HPDE6-E6E7 (cell line): ENCODE measurements at regions not wholly inside any gene's neighbourhood (a gene's known extent, or its start where the extent isn't known, plus 50 kb on each side); places are given as distances from the start of the nearest gene placed in this dataset.

Experiments used
- DNase-seq: peaks from one replicate; pipeline ENCODE4 v3.0.0; 2011; ENCODE audit warnings: missing footprints; ENCODE audit errors: extremely low spot score

DNA sequence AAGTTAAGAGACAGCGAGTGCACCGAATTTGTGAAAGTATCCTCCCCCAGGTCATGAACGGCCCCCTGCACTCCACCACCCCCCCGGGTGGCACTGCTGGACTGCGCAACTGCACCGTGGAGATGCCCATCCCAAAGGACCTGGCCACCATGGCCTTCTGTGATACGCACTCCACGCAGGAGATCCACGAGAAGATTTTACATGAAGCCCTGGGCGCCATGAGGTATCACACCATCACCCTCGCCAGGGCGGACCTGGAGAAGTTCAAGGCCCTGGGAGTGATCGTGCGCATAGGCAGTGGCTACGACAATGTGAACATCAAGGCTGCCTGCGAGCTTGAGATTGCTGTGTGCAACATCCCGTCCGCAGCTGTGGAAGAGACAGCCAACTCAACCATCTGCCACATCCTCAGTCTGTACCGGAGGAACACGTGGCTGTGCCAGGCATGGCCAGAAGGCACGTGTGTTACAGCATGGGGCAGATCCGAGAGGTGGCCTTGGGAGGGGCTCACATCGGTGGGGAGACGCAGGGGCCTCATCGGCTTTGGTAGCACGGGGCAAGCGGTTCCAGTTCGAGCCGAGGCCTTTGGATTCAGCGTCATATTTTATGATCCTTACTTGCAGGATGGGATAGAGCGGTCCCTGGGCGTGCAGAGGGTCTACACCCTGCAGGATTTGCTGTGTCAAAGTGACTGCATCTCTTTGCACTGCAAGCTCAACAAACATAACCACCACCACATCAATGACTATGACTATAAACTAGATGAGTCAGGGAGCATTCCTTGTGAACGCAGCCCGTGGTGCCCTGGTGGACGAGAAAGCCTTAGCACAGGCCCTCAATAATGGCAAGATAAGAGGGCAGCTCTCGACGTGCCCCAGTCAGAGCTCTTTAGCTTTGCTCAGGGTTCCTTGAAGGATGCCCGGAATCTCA is 290.8 kb upstream of the MC4R start:
- no peak for DNase-seq

- no peak for DNase-seq
These were observed 292.2 kb upstream of the MC4R start for GRCh38 chr18:60664736-60665135.

GRCh38 chr18:60667016-60667415 is 294.4 kb upstream of the MC4R start:
- no peak for DNase-seq

DNA sequence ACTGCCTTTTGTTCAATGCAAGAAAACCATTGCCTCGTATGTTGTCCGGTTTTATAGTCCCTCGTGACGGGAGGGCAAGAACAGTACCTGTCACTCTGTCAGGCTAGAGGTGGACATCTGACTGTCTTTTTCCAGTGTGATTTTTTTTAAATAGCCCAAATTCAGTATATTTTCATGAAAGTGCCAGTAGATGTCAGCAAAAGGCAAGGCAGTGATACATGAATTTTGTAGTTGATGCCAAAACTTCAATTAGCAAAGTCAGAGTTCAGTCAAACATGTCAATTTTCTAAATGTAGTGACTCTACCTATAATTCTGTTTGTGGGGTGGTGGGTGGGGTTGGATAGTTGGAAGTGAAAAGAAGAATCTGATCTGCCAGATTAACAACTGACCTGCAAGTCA is 296.0 kb upstream of the MC4R start:
- DNase-seq = no peak

DNA sequence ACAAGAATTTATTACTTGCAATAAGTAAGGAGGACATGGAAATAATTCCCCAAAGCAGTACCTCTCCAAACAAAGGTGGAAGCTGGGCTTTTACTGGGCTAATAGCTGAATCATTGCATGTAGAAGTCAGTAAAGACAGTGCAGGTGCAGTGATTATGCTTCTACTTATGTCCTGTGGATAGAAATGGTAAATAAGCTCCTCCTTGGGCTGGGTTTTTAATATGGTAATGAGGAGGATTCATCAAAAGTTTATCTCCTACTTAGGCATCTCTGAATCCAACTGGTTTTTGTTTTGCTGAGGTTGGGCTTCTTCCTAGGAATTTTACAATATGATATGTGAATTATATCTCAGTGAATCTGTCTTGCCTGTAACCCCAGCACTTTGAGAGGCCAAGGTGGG is 297.4 kb upstream of the MC4R start:
- DNase-seq = no peak

- DNase-seq = no peak
These were observed 298.4 kb upstream of the MC4R start for GRCh38 chr18:60671021-60671420.

DNA sequence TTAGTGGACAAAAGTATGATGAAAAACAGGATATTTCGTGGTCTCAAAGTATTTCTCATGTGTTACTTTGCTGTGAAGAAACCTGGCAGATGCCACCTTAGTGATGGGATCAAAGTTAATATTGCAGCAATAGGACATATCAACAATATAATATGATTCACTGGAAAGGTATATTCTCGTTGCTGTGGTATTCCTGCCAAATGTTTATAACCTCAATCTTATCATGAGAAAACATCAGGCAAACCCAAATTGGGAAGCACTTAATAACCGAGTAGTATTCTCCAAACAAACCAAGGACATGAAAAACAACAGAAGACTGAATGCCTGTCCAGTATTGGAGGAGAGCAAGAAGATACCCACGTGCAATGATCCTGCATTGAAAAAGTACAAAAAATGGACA is 302.6 kb upstream of the MC4R start:
- no peak for DNase-seq

DNA sequence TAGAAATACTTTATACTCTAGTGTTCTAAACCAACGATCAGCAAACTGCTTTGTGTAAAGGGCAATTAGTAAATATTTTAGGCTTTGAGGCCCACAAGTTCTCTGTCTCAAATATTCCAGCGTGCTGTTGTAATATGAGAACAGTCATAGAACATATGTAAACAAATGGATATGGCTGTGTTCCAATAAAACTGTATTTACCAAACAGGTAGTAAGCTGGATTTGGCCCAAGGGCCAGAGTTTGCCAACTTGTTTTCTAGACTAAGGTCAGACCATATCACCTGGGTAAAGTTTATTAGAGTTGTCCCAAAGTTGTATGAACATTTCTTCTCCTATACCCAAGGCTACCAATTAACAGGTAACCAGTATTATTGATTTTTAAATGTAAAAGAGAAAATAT is 303.2 kb upstream of the MC4R start:
- no peak for DNase-seq

GRCh38 chr18:60676815-60677214 is 304.2 kb upstream of the MC4R start:
- no peak for DNase-seq

- DNase-seq = no peak
These were observed 312.4 kb upstream of the MC4R start for GRCh38 chr18:60684843-60685513.

DNA sequence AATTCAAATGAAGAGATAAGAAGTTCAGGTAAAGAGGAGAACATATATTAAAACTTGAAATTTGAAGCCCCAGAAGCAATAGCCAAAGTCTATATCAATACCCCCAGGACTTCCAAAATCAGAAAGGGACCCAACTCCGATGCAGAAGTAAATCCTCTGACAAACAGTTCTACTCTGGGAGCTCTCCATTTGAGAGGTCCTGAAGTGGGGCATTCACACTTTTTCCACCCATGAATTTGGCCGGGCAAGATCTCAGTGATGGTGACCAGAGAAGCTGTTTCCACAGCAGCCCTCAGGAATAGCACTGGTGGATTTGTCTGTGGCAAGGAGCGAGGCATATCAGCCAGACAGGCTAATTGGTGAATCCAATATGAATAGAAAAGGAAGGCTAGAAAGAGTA is 313.6 kb upstream of the MC4R start:
- DNase-seq = no peak

DNA sequence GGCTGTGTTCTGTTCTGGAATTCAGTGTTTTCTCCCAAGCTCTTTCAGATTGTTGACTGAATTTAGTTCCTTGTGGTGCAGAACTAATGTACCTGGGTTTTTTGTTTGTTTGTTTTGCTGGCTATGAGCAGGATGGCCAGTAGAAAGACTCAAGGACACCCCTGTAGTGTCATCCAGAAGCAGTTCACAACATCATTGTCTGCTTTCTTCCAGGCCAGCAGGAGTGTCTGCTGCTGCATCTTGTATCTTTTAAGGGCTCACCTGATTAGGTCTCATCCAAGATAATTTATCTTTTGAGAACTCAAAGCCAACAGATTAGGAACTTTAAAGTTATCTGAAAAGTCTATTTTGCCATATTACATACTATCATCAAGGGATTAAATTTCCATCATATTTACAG is 318.5 kb upstream of the MC4R start:
- no peak for DNase-seq

- peak; percentile 56 for DNase-seq
These were observed 320.9 kb upstream of the MC4R start for GRCh38 chr18:60693426-60693825.

DNA sequence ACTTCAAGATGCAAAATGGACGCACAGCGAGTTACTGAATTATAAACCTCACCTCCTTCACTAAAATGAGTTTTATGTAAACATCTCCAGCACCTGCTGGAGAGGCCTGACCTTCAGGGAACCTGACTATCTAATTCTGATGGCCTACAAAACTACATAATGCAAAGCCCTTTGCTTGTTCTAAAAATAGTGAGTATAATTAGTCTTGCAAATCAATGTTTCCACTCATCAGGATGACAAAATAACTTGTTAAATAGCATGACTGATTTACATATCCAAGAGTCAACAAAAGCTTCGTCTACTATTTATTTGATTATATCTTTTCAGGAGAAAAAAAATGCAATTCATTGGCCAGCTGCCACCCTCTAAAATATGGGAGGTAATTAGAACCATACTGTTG is 326.3 kb upstream of the MC4R start:
- no peak for DNase-seq

- DNase-seq = no peak
These were observed 350.2 kb upstream of the MC4R start for GRCh38 chr18:60722742-60723141.

DNA sequence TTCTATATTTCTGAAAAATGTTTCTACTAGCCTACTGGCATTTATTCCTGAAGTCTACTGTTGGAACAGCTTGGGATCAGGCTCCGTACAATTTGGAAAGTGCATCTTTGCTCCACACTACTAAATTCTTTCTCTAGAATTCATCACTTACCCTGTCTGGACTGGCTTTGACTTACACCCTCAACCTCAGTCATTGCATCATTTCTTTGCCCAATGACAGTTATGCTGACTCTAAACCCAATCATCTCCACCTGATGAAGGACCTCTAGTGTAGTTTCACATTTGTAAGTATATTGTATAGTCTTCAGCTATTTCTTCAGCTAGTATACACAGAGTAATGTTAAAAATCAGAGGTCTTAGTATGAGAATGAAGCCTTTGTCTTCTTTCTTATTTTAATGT is 359.6 kb upstream of the MC4R start:
- DNase-seq = no peak

- DNase-seq = no peak
These were observed 366.6 kb upstream of the MC4R start for GRCh38 chr18:60739212-60739611.

GRCh38 chr18:60740313-60740712 is 367.7 kb upstream of the MC4R start:
- no peak for DNase-seq

GRCh38 chr18:60746491-60746890 is 373.9 kb upstream of the MC4R start:
- no peak for DNase-seq

DNA sequence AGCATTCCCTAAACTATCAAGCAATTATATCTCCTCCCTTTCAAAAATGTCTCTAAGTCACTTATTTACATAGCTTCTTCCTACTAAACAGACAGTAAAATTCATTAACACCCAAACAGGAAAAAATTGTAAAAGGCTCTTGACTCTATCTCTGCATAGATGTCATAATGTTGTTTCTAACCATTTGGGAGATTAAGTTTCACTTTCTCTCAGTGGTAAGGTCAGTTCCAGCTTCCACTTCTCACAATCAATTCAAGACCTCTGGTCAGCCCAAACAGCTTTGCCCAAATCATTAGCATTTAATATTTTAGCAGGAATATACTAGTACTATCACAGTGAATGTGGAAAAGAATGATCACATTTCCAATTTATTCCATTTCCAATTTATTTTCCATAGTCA is 374.3 kb upstream of the MC4R start:
- DNase-seq = no peak

DNA sequence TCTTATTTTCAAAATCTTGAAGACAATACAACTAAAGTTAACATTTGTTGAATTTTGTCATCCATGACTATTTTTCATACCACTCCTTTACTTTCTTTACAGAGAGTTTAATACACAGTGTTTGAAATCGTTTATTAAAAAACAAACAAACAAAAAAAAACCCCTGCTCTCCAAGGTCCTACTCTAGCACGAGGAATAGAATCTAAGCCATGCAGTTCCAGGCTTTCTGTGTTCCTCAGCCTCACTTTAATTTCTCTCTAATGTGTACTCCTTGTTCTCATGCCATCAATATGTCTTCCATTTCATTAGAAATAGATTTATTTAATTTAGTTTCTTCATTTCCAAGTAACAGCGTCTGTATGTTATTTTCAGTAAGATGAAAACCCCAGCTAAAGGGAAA is 381.2 kb upstream of the MC4R start:
- DNase-seq = no peak

DNA sequence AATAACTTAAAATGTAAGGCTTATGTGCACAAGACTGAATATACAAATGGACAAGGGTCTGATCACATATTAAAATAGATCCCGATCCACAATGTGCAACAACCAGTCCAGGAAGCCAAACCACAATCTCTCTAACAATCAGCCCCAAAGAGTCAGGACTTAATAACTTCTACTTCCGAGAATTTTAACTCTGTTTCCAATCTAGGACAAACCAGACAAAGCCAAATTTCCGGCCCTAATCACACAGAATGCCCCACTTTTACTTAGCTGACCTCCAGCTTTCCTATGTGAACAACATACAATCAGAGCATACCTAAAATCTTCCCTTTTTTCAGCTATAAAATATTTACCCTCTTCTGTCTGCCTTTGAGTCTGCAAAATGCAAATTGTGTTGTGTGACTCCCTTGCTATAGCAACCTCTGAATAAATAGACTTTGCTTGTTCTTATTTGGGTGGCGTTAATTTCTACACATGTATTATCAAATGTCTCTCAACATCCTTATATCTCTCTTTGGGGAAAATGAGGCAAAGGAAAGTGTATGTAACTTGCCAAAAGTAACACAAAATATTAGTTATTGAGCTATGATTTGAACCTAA is 381.9 kb upstream of the MC4R start:
- DNase-seq = no peak

GRCh38 chr18:60755134-60755533 is 382.6 kb upstream of the MC4R start:
- DNase-seq = no peak
